GM21619 (cell line): ENCODE measurements at regions not wholly inside any gene's neighbourhood (a gene's known extent, or its start where the extent isn't known, plus 50 kb on each side); places are given as distances from the start of the nearest gene placed in this dataset.
"Not testable (repeated sequence)": the region's sequence is repeated elsewhere in the genome, so short reads cannot be mapped to it uniquely, and the experiment has no call there.

Experiments used
- ATAC-seq: cut with Tn5 transposase; IDR thresholded peaks from one replicate; pipeline ENCODE4 v1.9.1; 2021; ENCODE audit not compliant: unreplicated experiment

GRCh38 chr1:173394813-173395212 is 82.3 kb upstream of the PRDX6 start:
- ATAC-seq, result not testable (repeated sequence)

GRCh38 chr1:173395762-173396161 is 81.4 kb upstream of the PRDX6 start:
- no peak for ATAC-seq

- no peak for ATAC-seq
These were observed 76.6 kb upstream of the PRDX6 start for GRCh38 chr1:173400387-173400995.

GRCh38 chr1:173403996-173404395 is 73.1 kb upstream of the PRDX6 start:
- no peak for ATAC-seq

GRCh38 chr1:173405281-173405680 is 71.9 kb upstream of the PRDX6 start:
- ATAC-seq, result no peak

GRCh38 chr1:173405834-173406233 is 71.3 kb upstream of the PRDX6 start:
- no peak for ATAC-seq

- ATAC-seq, result no peak
These were observed 70.3 kb upstream of the PRDX6 start for GRCh38 chr1:173406783-173407230.

- ATAC-seq, result no peak
These were observed 69.3 kb upstream of the PRDX6 start for GRCh38 chr1:173407846-173408245.

GRCh38 chr1:173408886-173409285 is 68.2 kb upstream of the PRDX6 start:
- ATAC-seq, result no peak

GRCh38 chr1:173409613-173410012 is 67.5 kb upstream of the PRDX6 start:
- no peak for ATAC-seq

- ATAC-seq, result peak; percentile 3
These were observed 66.9 kb upstream of the PRDX6 start for GRCh38 chr1:173410133-173410793.

- ATAC-seq, result peak; percentile 65
These were observed 66.3 kb upstream of the PRDX6 start for GRCh38 chr1:173410794-173411236.

GRCh38 chr1:173411835-173412742 is 65.0 kb upstream of the PRDX6 start:
- ATAC-seq, result no peak

- ATAC-seq, result no peak
These were observed 63.8 kb upstream of the PRDX6 start for GRCh38 chr1:173413271-173413707.

GRCh38 chr1:173414136-173414535 is 63.0 kb upstream of the PRDX6 start:
- ATAC-seq, result peak; percentile 33

GRCh38 chr1:173414539-173415226 is 62.5 kb upstream of the PRDX6 start:
- no peak for ATAC-seq

GRCh38 chr1:173415490-173415889 is 61.6 kb upstream of the PRDX6 start:
- ATAC-seq, result peak; percentile 34

GRCh38 chr1:173415905-173416450 is 61.2 kb upstream of the PRDX6 start:
- no peak for ATAC-seq

- ATAC-seq, result no peak
These were observed 59.6 kb upstream of the PRDX6 start for GRCh38 chr1:173417563-173417962.

GRCh38 chr1:173418107-173418985 is 58.8 kb upstream of the PRDX6 start:
- ATAC-seq, result peak; percentile 23
